Immature natural killer cell (primary cell): ENCODE measurements at regions not wholly inside any gene's neighbourhood (a gene's known extent, or its start where the extent isn't known, plus 50 kb on each side); places are given as distances from the start of the nearest gene placed in this dataset.

ENCODE experiments used
- DNase-seq, 3 donors: peaks; one replicate each; pipeline ENCODE4 v3.0.0; 2022; ENCODE audit warnings: mixed read lengths in 1 of 3
- H3K27ac Mint-ChIP-seq, 6 donors: one replicate each; pipeline ENCODE4 v1.8.0; 2020; ENCODE audit warnings: mixed read lengths in 6 of 6, mild to moderate bottlenecking in 5 of 6, inconsistent platforms in 4 of 6, moderate library complexity in 3 of 6
- H3K27me3 Mint-ChIP-seq, 3 donors: one replicate each; pipeline ENCODE4 v1.8.0; 2020 to 2021; ENCODE audit warnings: low read depth in 3 of 3, mild to moderate bottlenecking in 3 of 3, mixed read lengths in 3 of 3, moderate library complexity in 3 of 3, inconsistent platforms in 1 of 3
- H3K36me3 Mint-ChIP-seq, 3 donors: one replicate each; pipeline ENCODE4 v1.8.0; 2020; ENCODE audit warnings: mixed read lengths in 3 of 3, inconsistent platforms in 2 of 3, mild to moderate bottlenecking in 2 of 3
- H3K4me1 Mint-ChIP-seq, 2 donors: one replicate each; pipeline ENCODE4 v1.8.0; 2020; ENCODE audit warnings: inconsistent platforms in 2 of 2, mild to moderate bottlenecking in 2 of 2, mixed read lengths in 2 of 2, moderate library complexity in 1 of 2
- H3K4me3 Mint-ChIP-seq, 5 donors: one replicate each; pipeline ENCODE4 v1.8.0; 2020; ENCODE audit warnings: mild to moderate bottlenecking in 5 of 5, mixed read lengths in 5 of 5, inconsistent platforms in 3 of 5, moderate library complexity in 3 of 5
- H3K9me3 Mint-ChIP-seq, 6 donors: one replicate each; pipeline ENCODE4 v1.8.0; 2020; ENCODE audit warnings: mild to moderate bottlenecking in 6 of 6, mixed read lengths in 6 of 6, inconsistent platforms in 4 of 6, moderate library complexity in 3 of 6

DNA sequence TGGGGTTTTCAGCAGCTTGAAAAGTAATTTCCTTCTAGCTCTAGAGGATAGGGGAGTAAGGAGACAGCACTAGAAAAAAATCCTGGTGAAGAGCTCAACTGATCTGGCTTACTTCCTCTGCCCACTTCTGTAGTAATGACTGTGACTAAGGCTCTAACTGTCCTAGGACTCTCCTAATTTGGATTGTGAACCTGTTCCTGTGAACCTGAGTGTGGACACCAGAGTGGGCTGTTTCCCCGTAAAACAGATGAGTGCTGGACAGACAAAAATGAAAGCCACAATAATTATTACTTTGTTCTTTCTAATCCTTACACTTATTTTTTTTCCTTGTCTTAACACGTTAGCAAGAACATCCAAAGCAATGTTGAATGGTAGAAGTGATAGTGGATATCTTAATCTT is 154.1 kb downstream of the AASDHPPT start:
- Mint-ChIP-seq H3K4me3 (no peak overlapping the region), H3K9me3 (peaks cover 2 to 30% (median 6%) of the 10 kb centered on the region in 6 donors), H3K4me1 (no peaks in the 10 kb centered on the region), H3K27ac (no peak overlapping the region), H3K36me3 (no peaks in the 10 kb centered on the region), H3K27me3 (peaks cover 0 to 2% (median 0%) of the 10 kb centered on the region in 3 donors)
- DNase-seq, result no peak

- Mint-ChIP-seq H3K27me3 (peaks cover 0 to 2% (median 0%) of the 10 kb centered on the region in 3 donors), H3K9me3 (peaks cover 2 to 24% (median 7%) of the 10 kb centered on the region in 6 donors), H3K4me3 (no peak overlapping the region), H3K36me3 (no peaks in the 10 kb centered on the region), H3K27ac (no peak overlapping the region), H3K4me1 (no peaks in the 10 kb centered on the region)
- no peak for DNase-seq
These were observed 155.7 kb downstream of the AASDHPPT start for GRCh38 chr11:106233191-106233590.

DNA sequence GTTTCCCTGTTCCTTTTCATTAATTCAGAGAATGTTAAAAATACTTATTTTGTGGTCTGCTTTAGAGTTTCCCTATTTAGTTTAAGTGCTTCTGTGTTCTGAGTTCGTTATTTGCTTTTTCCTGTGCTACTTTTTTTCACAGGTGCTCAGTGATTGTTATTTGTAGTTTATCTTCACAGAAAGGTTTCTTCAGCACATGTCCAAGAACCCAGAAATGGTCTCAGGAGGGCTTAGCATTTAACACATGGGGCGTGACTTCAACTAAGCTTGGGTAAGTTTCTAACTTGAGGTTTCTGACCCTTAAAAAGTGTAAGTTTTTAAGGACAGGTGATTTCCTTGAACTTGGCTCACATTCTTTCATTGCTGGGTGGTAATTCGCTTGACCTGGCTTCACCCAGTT is 157.3 kb downstream of the AASDHPPT start:
- H3K9me3 Mint-ChIP-seq, result peaks cover 0 to 24% (median 6%) of the 10 kb centered on the region in 6 donors
- H3K36me3 Mint-ChIP-seq, result no peaks in the 10 kb centered on the region
- no peaks in the 10 kb centered on the region for H3K4me1 Mint-ChIP-seq
- no peak overlapping the region for H3K4me3 Mint-ChIP-seq
- no peak overlapping the region for H3K27ac Mint-ChIP-seq
- no peak for DNase-seq
- H3K27me3 Mint-ChIP-seq, result peaks cover 0 to 2% (median 0%) of the 10 kb centered on the region in 3 donors

DNA sequence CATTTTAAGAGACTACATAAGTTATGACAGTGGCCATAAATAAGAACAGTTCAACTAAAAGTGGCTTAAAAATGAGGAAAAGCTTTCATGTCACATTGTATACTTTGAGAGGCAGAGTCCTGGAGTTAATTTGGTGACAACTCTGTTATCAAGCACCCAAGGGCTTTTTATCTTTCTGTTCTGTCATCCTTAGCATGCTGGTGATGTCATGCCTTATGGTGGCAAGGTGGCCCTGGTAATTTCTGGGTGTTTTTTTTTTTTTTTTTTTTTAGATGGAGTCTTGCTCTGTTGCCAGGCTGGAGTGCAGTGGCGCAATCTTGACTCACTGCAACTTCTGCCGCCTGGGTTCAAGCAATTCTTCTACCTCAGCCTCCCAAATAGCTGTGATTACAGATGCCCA is 158.8 kb downstream of the AASDHPPT start:
- Mint-ChIP-seq H3K36me3 (no peaks in the 10 kb centered on the region), H3K4me3 (no peak overlapping the region), H3K4me1 (no peaks in the 10 kb centered on the region), H3K27ac (no peak overlapping the region), H3K9me3 (peaks cover 0 to 21% (median 9%) of the 10 kb centered on the region in 6 donors), H3K27me3 (peaks cover 0 to 3% (median 2%) of the 10 kb centered on the region in 3 donors)
- no peak for DNase-seq

GRCh38 chr11:106238704-106239360 is 161.4 kb downstream of the AASDHPPT start:
- H3K27me3 Mint-ChIP-seq, result peaks cover 0 to 3% (median 2%) of the 10 kb centered on the region in 3 donors

DNA sequence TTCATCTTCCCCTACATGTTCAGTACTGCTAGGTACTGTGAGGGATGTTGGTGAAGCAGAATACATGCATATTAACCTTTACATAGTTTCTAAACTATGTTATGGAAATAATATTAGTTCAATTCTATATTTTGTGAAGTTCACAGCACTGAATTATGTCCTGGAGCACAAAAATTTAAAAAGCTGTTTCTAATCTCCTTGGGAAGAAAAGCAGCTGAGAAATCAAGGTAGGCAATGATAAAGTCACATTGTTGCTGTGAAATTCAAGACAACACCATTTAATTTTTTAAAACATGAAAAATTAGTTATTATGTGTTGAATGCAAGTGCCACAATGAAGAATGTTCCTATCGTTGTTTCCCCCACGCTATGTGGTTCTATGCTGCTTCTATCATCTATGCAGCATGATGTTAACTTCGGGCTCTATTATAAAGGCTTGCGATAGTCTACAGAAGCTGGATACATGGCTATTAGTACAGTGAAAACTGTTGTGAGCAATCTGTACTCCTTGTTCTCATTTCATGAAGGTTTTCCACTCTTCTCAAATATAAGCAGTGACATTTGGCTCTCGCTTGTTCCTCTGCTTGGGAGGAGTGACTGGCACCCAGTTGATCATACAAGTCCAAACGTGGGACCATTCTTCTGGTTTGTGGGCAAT is 164.3 kb downstream of the AASDHPPT start:
- Mint-ChIP-seq H3K4me1 (no peaks in the 10 kb centered on the region), H3K36me3 (no peaks in the 10 kb centered on the region), H3K9me3 (peaks cover 9 to 47% (median 14%) of the 10 kb centered on the region in 6 donors), H3K27ac (no peak overlapping the region), H3K4me3 (no peak overlapping the region), H3K27me3 (peaks cover 0 to 2% (median 1%) of the 10 kb centered on the region in 3 donors)
- no peak for DNase-seq

More at GRCh38 chr11:106238704-106239360, 161.4 kb downstream of the AASDHPPT start:
- H3K9me3 Mint-ChIP-seq, result peaks cover under 1 to 27% (median 6%) of the 10 kb centered on the region in 6 donors
- no peak for DNase-seq
- no peak overlapping the region for H3K4me3 Mint-ChIP-seq
- H3K27ac Mint-ChIP-seq, result no peak overlapping the region
- no peaks in the 10 kb centered on the region for H3K4me1 Mint-ChIP-seq
- H3K36me3 Mint-ChIP-seq, result no peaks in the 10 kb centered on the region

- H3K9me3 Mint-ChIP-seq, result peaks cover 15 to 47% (median 17%) of the 10 kb centered on the region in 6 donors
- H3K4me1 Mint-ChIP-seq, result no peaks in the 10 kb centered on the region
- no peak for DNase-seq
- peaks cover 0 to 2% (median 1%) of the 10 kb centered on the region in 3 donors for H3K27me3 Mint-ChIP-seq
- no peak overlapping the region for H3K27ac Mint-ChIP-seq
- H3K4me3 Mint-ChIP-seq, result no peak overlapping the region
- no peaks in the 10 kb centered on the region for H3K36me3 Mint-ChIP-seq
These were observed 165.4 kb downstream of the AASDHPPT start for GRCh38 chr11:106242718-106243415.

GRCh38 chr11:106246495-106246894 is 169.0 kb downstream of the AASDHPPT start:
- Mint-ChIP-seq H3K27me3 (no peaks in the 10 kb centered on the region), H3K9me3 (peaks cover 13 to 62% (median 21%) of the 10 kb centered on the region in 6 donors), H3K4me1 (no peaks in the 10 kb centered on the region), H3K4me3 (no peak overlapping the region), H3K36me3 (no peaks in the 10 kb centered on the region), H3K27ac (no peak overlapping the region)
- DNase-seq, result no peak

- no peaks in the 10 kb centered on the region for H3K27me3 Mint-ChIP-seq
- peaks cover 13 to 45% (median 22%) of the 10 kb centered on the region in 6 donors for H3K9me3 Mint-ChIP-seq
- no peak for DNase-seq
- H3K27ac Mint-ChIP-seq, result no peak overlapping the region
- no peaks in the 10 kb centered on the region for H3K36me3 Mint-ChIP-seq
- H3K4me3 Mint-ChIP-seq, result no peak overlapping the region
- H3K4me1 Mint-ChIP-seq, result no peaks in the 10 kb centered on the region
These were observed 172.3 kb downstream of the AASDHPPT start for GRCh38 chr11:106249617-106250239.

DNA sequence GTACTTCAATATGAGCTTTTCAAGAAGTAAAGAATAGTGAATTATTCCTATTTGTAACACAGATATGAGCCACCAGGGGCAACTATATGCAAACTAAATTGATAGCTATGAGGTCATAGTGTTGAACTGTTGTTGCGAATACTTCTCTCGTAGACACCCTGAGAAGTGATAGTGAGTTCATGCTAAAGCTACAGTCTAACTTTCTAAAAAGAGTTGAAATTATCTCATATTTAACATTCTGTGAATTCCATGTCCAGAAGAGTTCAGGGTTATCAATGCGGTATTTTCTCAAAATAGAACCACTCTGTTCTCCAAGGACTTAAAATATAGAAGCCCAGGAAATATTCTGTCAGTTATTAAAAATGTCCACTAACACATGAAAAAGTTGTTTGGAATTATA is 185.4 kb downstream of the AASDHPPT start:
- H3K9me3 Mint-ChIP-seq, result peaks cover 0 to 20% (median 9%) of the 10 kb centered on the region in 6 donors
- H3K27ac Mint-ChIP-seq, result no peak overlapping the region
- peaks cover 0 to 5% (median 3%) of the 10 kb centered on the region in 3 donors for H3K27me3 Mint-ChIP-seq
- DNase-seq, result no peak
- no peaks in the 10 kb centered on the region for H3K4me1 Mint-ChIP-seq
- peaks cover 0 to 5% (median 0%) of the 10 kb centered on the region in 3 donors for H3K36me3 Mint-ChIP-seq
- H3K4me3 Mint-ChIP-seq, result no peak overlapping the region

- peaks cover 0 to 5% (median 0%) of the 10 kb centered on the region in 3 donors for H3K36me3 Mint-ChIP-seq
- peaks cover 0 to 5% (median 3%) of the 10 kb centered on the region in 3 donors for H3K27me3 Mint-ChIP-seq
These were observed 186.1 kb downstream of the AASDHPPT start for GRCh38 chr11:106263527-106263926.

DNA sequence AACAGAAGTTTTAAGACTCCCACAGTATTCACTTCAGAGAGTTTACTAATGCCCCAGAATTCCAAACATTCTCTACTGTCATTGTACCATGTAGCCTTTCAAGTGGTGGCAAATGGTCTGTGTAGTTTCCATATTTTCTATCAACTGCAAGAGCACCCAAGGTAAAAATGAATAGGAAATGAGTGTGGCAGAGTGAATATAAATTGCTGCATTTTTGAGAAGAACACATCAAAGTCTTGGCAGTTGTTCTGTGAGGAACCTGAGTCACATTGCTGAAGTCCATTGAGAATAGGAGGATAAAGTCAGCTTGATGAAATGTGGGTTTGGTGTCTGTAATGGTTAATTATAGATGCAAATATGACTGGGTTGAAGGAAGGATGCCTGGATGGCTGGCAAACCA is 193.6 kb downstream of the AASDHPPT start:
- peaks cover 0 to 4% (median 0%) of the 10 kb centered on the region in 3 donors for H3K27me3 Mint-ChIP-seq
- no peak for DNase-seq

More at GRCh38 chr11:106263527-106263926, 186.1 kb downstream of the AASDHPPT start:
- Mint-ChIP-seq H3K4me1 (no peaks in the 10 kb centered on the region), H3K9me3 (peaks cover 6 to 26% (median 10%) of the 10 kb centered on the region in 6 donors), H3K27ac (no peak overlapping the region), H3K4me3 (no peak overlapping the region)
- DNase-seq, result no peak

GRCh38 chr11:106271686-106272085 is 194.2 kb downstream of the AASDHPPT start:
- peaks cover 0 to 4% (median 0%) of the 10 kb centered on the region in 3 donors for H3K27me3 Mint-ChIP-seq
- no peaks in the 10 kb centered on the region for H3K4me1 Mint-ChIP-seq
- H3K4me3 Mint-ChIP-seq, result no peak overlapping the region
- peaks cover 0 to 22% (median 9%) of the 10 kb centered on the region in 6 donors for H3K9me3 Mint-ChIP-seq
- no peak for DNase-seq
- H3K27ac Mint-ChIP-seq, result no peak overlapping the region
- H3K36me3 Mint-ChIP-seq, result no peaks in the 10 kb centered on the region

More for the DNA sequence above, 193.6 kb downstream of the AASDHPPT start:
- H3K36me3 Mint-ChIP-seq, result peaks cover 0 to 4% (median 0%) of the 10 kb centered on the region in 3 donors
- H3K27ac Mint-ChIP-seq, result no peak overlapping the region
- no peaks in the 10 kb centered on the region for H3K4me1 Mint-ChIP-seq
- H3K9me3 Mint-ChIP-seq, result peaks cover 0 to 23% (median 11%) of the 10 kb centered on the region in 6 donors
- no peak overlapping the region for H3K4me3 Mint-ChIP-seq
